GM23338 (cell line): ENCODE measurements at regions not wholly inside any gene's neighbourhood (a gene's known extent, or its start where the extent isn't known, plus 50 kb on each side); places are given as distances from the start of the nearest gene placed in this dataset.

Experiments
- ATAC-seq: fragments of 200-7000 bp; cut with Tn5 transposase; 3 replicates; pipeline ENCODE4 v1.9.1; 2020
- DNase-seq: peaks from one replicate; pipeline ENCODE4 v3.0.0-alpha.2; 2015; ENCODE audit warnings: low spot score
- H2AFZ ChIP-seq: fragments of 200-600 bp; sonication (generic); 2 replicates; pipeline ENCODE4 v1.8.0; 2016; ENCODE audit warnings: antibody characterized with exemption, mild to moderate bottlenecking, moderate library complexity
- H3F3A ChIP-seq: fragments of 200-600 bp; sonication (generic); replicated peaks from 2 replicates; pipeline ENCODE4 v1.8.0; 2017; ENCODE audit warnings: antibody characterized with exemption, mixed run types, low read depth
- H3K27ac ChIP-seq: fragments of 200-600 bp; sonication (generic); 2 replicates; pipeline ENCODE4 v1.6.1; 2016; ENCODE audit warnings: low read depth
- H3K27me3 ChIP-seq: fragments of 200-600 bp; sonication (generic); 2 replicates; pipeline ENCODE4 v1.8.0; 2016; ENCODE audit warnings: mild to moderate bottlenecking, mixed run types, moderate library complexity; ENCODE audit not compliant: insufficient read depth
- H3K36me3 ChIP-seq: fragments of 200-600 bp; sonication (generic); 2 replicates; pipeline ENCODE4 v1.8.0; 2016; ENCODE audit warnings: mild to moderate bottlenecking; ENCODE audit not compliant: insufficient read depth
- H3K4me1 ChIP-seq: fragments of 200-600 bp; sonication (generic); 2 replicates; pipeline ENCODE4 v1.8.0; 2016; ENCODE audit warnings: mild to moderate bottlenecking, moderate library complexity; ENCODE audit not compliant: insufficient read depth
- H3K4me2 ChIP-seq: fragments of 200-600 bp; sonication (generic); 2 replicates; pipeline ENCODE4 v1.7.1; 2017; ENCODE audit warnings: mixed run types
- H3K4me3 ChIP-seq: fragments of 200-600 bp; sonication (generic); 2 replicates; pipeline ENCODE4 v1.6.1; 2016; ENCODE audit warnings: mixed run types
- H3K79me2 ChIP-seq: fragments of 200-600 bp; sonication (generic); replicated peaks from 2 replicates; pipeline ENCODE4 v1.8.0; 2017; ENCODE audit warnings: mild to moderate bottlenecking; ENCODE audit not compliant: insufficient read depth
- H3K9me2 ChIP-seq: fragments of 200-600 bp; sonication (generic); 2 replicates; pipeline ENCODE4 v1.8.0; 2017; ENCODE audit not compliant: insufficient read depth
- H4K20me1 ChIP-seq: fragments of 200-600 bp; sonication (generic); replicated peaks from 2 replicates; pipeline ENCODE4 v1.8.0; 2017; ENCODE audit warnings: mild to moderate bottlenecking; ENCODE audit not compliant: insufficient read depth
- H3K27ac Mint-ChIP-seq: 2 replicates; pipeline ENCODE4 v1.8.0; 2020; ENCODE audit warnings: inconsistent platforms, mild to moderate bottlenecking, moderate library complexity, mixed read lengths
- H3K27me3 Mint-ChIP-seq: 3 replicates; pipeline ENCODE4 v1.8.0; 2022; ENCODE audit warnings: low read depth, mild to moderate bottlenecking, moderate library complexity, mixed read lengths, inconsistent platforms; ENCODE audit not compliant: insufficient read depth, poor library complexity
- H3K36me3 Mint-ChIP-seq: 3 replicates; pipeline ENCODE4 v1.8.0; 2021; ENCODE audit warnings: low read depth, mild to moderate bottlenecking, inconsistent platforms, moderate library complexity, mixed read lengths
- H3K4me1 Mint-ChIP-seq: 3 replicates; pipeline ENCODE4 v1.8.0; 2020; ENCODE audit warnings: mild to moderate bottlenecking, inconsistent platforms, mixed read lengths
- H3K4me3 Mint-ChIP-seq: 3 replicates; pipeline ENCODE4 v1.8.0; 2021; ENCODE audit warnings: moderate library complexity, mild to moderate bottlenecking, inconsistent platforms, mixed read lengths
- H3K9me3 Mint-ChIP-seq: 3 replicates; pipeline ENCODE4 v1.8.0; 2020; ENCODE audit warnings: moderate library complexity, mild to moderate bottlenecking, inconsistent platforms, mixed read lengths
- CTCF ChIP-seq, 2 experiments: fragments of 200-600 bp in 1 of 2; sonication (generic) in 1 of 2; conservative IDR thresholded peaks; 2 replicates each; pipeline versions ENCODE4 v1.5.1 to v1.6.1; 2016 to 2017; ENCODE audit warnings: antibody characterized with exemption in 2 of 2, low read depth in 2 of 2, mild to moderate bottlenecking in 2 of 2, moderate library complexity in 1 of 2
- REST ChIP-seq: IDR thresholded peaks from one replicate; pipeline ENCODE4 v1.6.1; 2018; ENCODE audit warnings: antibody characterized with exemption; ENCODE audit not compliant: unreplicated experiment

- H3K27me3 Mint-ChIP-seq: peaks cover 84% of the 10 kb centered on the region
- no peak overlapping the region for H3K27ac Mint-ChIP-seq
Observed at GRCh38 chr12:132422381-132423043, 67.4 kb upstream of the FBRSL1 start.

More at GRCh38 chr12:132422381-132423043, 67.4 kb upstream of the FBRSL1 start:
- no peak overlapping the region for H3K27ac ChIP-seq
- TF ChIP-seq CTCF (conservative IDR thresholded peaks at IDR 0.05; ENCODE audit: low read depth in 2 of 2) (peak; percentile 34 to 61), REST (no peak)
- no peaks in the 10 kb centered on the region for H3K79me2 ChIP-seq
- H3F3A ChIP-seq: no peaks in the 10 kb centered on the region
- no peaks in the 10 kb centered on the region for H3K4me1 ChIP-seq
- no peak overlapping the region; the same call in 2 of the 3 replicates for H3K4me3 Mint-ChIP-seq
- H3K4me2 ChIP-seq: no peak overlapping the region
- H3K27me3 ChIP-seq: peaks cover 94% of the 10 kb centered on the region
- H3K4me1 Mint-ChIP-seq: peaks cover 8% of the 10 kb centered on the region
- H2AFZ ChIP-seq: no peak overlapping the region
- DNase-seq (peak; percentile 55), ATAC-seq (peak; percentile 90)
- H3K9me2 ChIP-seq: no peaks in the 10 kb centered on the region
- no peaks in the 10 kb centered on the region for H4K20me1 ChIP-seq
- no peak overlapping the region for H3K4me3 ChIP-seq
- H3K36me3 Mint-ChIP-seq: peaks cover 17% of the 10 kb centered on the region
- no peaks in the 10 kb centered on the region for H3K36me3 ChIP-seq
- H3K9me3 Mint-ChIP-seq: peaks cover 31% of the 10 kb centered on the region
